Panc1 (cell line): ENCODE measurements at regions not wholly inside any gene's neighbourhood (a gene's known extent, or its start where the extent isn't known, plus 50 kb on each side); places are given as distances from the start of the nearest gene placed in this dataset.

Source experiments
- ATAC-seq: fragments of 200-7000 bp; cut with Tn5 transposase; 2 replicates; pipeline ENCODE4 v1.9.1; 2020; ENCODE audit warnings: mild to moderate bottlenecking, moderate library complexity
- BruUV-seq: library from RNA; stranded (reverse); fragments of 400-500 nt; replicated peaks from 2 replicates; lab custom pipeline; 2021; lab: Mats Ljungman, UMichigan
- CTCF ChIA-PET: fragments of 300-600 bp; sonication (Branson Sonifier 250); formaldehyde crosslinking; loops from one replicate; lab custom pipeline; 2022; ENCODE audit warnings: antibody characterized with exemption; lab: Charles Lee
- POLR2A ChIA-PET: fragments of 300-600 bp; sonication (Branson Sonifier 250); formaldehyde crosslinking; loops from one replicate; lab custom pipeline; 2022; ENCODE audit warnings: antibody characterized with exemption; lab: Charles Lee
- DNase-seq: peaks from one replicate; pipeline ENCODE4 v3.0.0-alpha.2; 2010; ENCODE audit warnings: low read depth, low spot score
- H3K27ac ChIP-seq: 2 replicates; pipeline ENCODE4 v1.5.1; 2011; ENCODE audit warnings: mild to moderate bottlenecking, low read length, inconsistent platforms
- H3K27me3 ChIP-seq: fragments of 200-500 bp; sonication (Bioruptor generic); 2 replicates; pipeline ENCODE4 v1.6.0; 2014; ENCODE audit warnings: low read length, inconsistent platforms; ENCODE audit not compliant: control insufficient read depth, insufficient read depth
- H3K36me3 ChIP-seq: fragments of 200-500 bp; sonication (Bioruptor generic); 2 replicates; pipeline ENCODE4 v1.5.1; 2014; ENCODE audit warnings: inconsistent platforms, mild to moderate bottlenecking, low read length, moderate library complexity; ENCODE audit not compliant: control insufficient read depth, insufficient read depth
- H3K4me1 ChIP-seq: 2 replicates; pipeline ENCODE4 v1.5.1; 2011; ENCODE audit warnings: inconsistent platforms, mild to moderate bottlenecking, low read length, moderate library complexity; ENCODE audit not compliant: control insufficient read depth, insufficient read depth
- H3K4me3 ChIP-seq, 2 experiments: 2 replicates each; pipeline ENCODE4 v1.5.1; 2011 to 2012; ENCODE audit warnings: low read depth in 2 of 2, low read length in 2 of 2, mild to moderate bottlenecking in 2 of 2, inconsistent platforms in 1 of 2, moderate library complexity in 1 of 2
- H3K9me3 ChIP-seq: fragments of 200-500 bp; sonication (Bioruptor generic); 2 replicates; pipeline ENCODE4 v1.5.1; 2014; ENCODE audit warnings: low read depth, mild to moderate bottlenecking, inconsistent platforms, low read length, moderate library complexity; ENCODE audit not compliant: control insufficient read depth, insufficient read depth
- CTCF ChIP-seq: fragments of 450-650 bp; IDR thresholded peaks from 2 replicates; pipeline ENCODE4 v1.5.1; 2017; ENCODE audit warnings: mild to moderate bottlenecking
- POLR2AphosphoS5 ChIP-seq: IDR thresholded peaks from 2 replicates; pipeline ENCODE4 v1.6.1; 2012; ENCODE audit warnings: mild to moderate bottlenecking, low read depth, low read length, moderate library complexity
- REST ChIP-seq, 2 experiments: IDR thresholded peaks; 2 replicates each; pipeline ENCODE4 v1.6.1; 2011 to 2012; ENCODE audit warnings: low read depth in 2 of 2, control low read depth in 1 of 2, low read length in 1 of 2, mild to moderate bottlenecking in 1 of 2, moderate library complexity in 1 of 2; ENCODE audit not compliant: insufficient read depth in 1 of 2
- SIN3A ChIP-seq: IDR thresholded peaks from 2 replicates; pipeline ENCODE4 v1.6.1; 2012; ENCODE audit warnings: low read depth, mild to moderate bottlenecking, low read length, moderate library complexity, borderline replicate concordance; ENCODE audit not compliant: insufficient read depth
- TCF7L2 ChIP-seq: IDR thresholded peaks from 2 replicates; pipeline ENCODE4 v1.6.1; 2011; ENCODE audit warnings: mild to moderate bottlenecking, low read depth, low read length, inconsistent platforms
- in situ Hi-C: cut with HindIII; loops from 2 replicates; pipeline ENCODE4 v1.10.0; 2016; ENCODE audit warnings: low sequenced_read_pairs, low pct_unique_long_range_greater_than_20kb
- intact Hi-C: fragments of 100-400 bp; cut with micrococcal nuclease; formaldehyde crosslinking; loops from one replicate; pipeline ENCODE4 v1.10.0; 2022; ENCODE audit not compliant: unreplicated experiment

GRCh38 chr7:119572132-119572531, 700.8 kb upstream of the KCND2 start:
- in situ Hi-C loops (no loop called here), intact Hi-C loops (no loop called here)
- BruUV-seq, result no TSS peak
- TF ChIP-seq TCF7L2 (no peak), POLR2AphosphoS5 (no peak)
- H3K36me3 ChIP-seq, result no peaks in the 10 kb centered on the region
- DNase-seq, result no peak
- ChIA-PET POLR2A (no interaction called here), CTCF (no interaction called here)
- H3K4me3 ChIP-seq, result no peak overlapping the region
- H3K27me3 ChIP-seq, result no peaks in the 10 kb centered on the region
- H3K9me3 ChIP-seq, result no peaks in the 10 kb centered on the region
- H3K4me1 ChIP-seq, result no peaks in the 10 kb centered on the region
- no peak for ATAC-seq
- H3K27ac ChIP-seq, result no peak overlapping the region

- ChIA-PET CTCF (no interaction called here), POLR2A (no interaction called here)
- intact Hi-C loops, result no loop called here
- Histone ChIP-seq H3K27me3 (no peaks in the 10 kb centered on the region), H3K27ac (no peak overlapping the region), H3K4me3 (no peak overlapping the region), H3K9me3 (no peaks in the 10 kb centered on the region), H3K36me3 (no peaks in the 10 kb centered on the region), H3K4me1 (no peaks in the 10 kb centered on the region)
- no peak for ATAC-seq
- in situ Hi-C loops, result no loop called here
- BruUV-seq, result no TSS peak
- DNase-seq, result no peak
- no peak for TF ChIP-seq POLR2AphosphoS5
- no peak for TF ChIP-seq TCF7L2
- no peak for TF ChIP-seq SIN3A
- TF ChIP-seq CTCF, result no peak
- no peak for TF ChIP-seq REST (IDR thresholded peaks at IDR 0.05; ENCODE audit: insufficient read depth in 1 of 2, low read depth in 2 of 2, low read length in 1 of 2)
Observed at GRCh38 chr7:119572541-119572940, 700.4 kb upstream of the KCND2 start.

GRCh38 chr7:119578116-119578515, 694.9 kb upstream of the KCND2 start:
- no peaks in the 10 kb centered on the region for H3K9me3 ChIP-seq
- ChIA-PET POLR2A (no interaction called here), CTCF (no interaction called here)
- DNase-seq, result no peak
- no peaks in the 10 kb centered on the region for H3K4me1 ChIP-seq
- H3K27ac ChIP-seq, result no peak overlapping the region
- no peak for ATAC-seq
- in situ Hi-C loops, result no loop called here
- H3K36me3 ChIP-seq, result no peaks in the 10 kb centered on the region
- TF ChIP-seq TCF7L2, result no peak
- TF ChIP-seq POLR2AphosphoS5, result no peak
- TF ChIP-seq REST (IDR thresholded peaks at IDR 0.05; ENCODE audit: insufficient read depth in 1 of 2, low read depth in 2 of 2, low read length in 1 of 2), result no peak
- TF ChIP-seq SIN3A, result no peak
- TF ChIP-seq CTCF, result no peak
- H3K27me3 ChIP-seq, result no peaks in the 10 kb centered on the region
- BruUV-seq, result no TSS peak
- intact Hi-C loops, result no loop called here
- H3K4me3 ChIP-seq, result no peak overlapping the region
